ENCODE measurements at regions not wholly inside any gene's neighbourhood (a gene's known extent, or its start where the extent isn't known, plus 50 kb on each side); places are given as distances from the start of the nearest gene placed in this dataset.

GRCh38 chr4:67220861-67221260, 324.4 kb downstream of the CENPC start:
- TF ChIP-seq CTCF (IDR thresholded peaks at IDR 0.05) = no peak
- TF ChIP-seq POLR2A (IDR thresholded peaks at IDR 0.05) = no peak
